Stimulated activated CD4-positive, alpha-beta T cell treated with anti-CD3 and anti-CD28 coated beads, Interleukin-15, amount 100 ng/mL, for 48 hours (primary cell): ENCODE measurements at regions not wholly inside any gene's neighbourhood (a gene's known extent, or its start where the extent isn't known, plus 50 kb on each side); places are given as distances from the start of the nearest gene placed in this dataset.

ENCODE experiments used
- DNase-seq, 2 donors: peaks; one replicate each; pipeline ENCODE4 v3.0.0-alpha.2; 2020; ENCODE audit warnings: low read depth in 2 of 2

- DNase-seq: no peak
Measured at GRCh38 chr3:28738425-28738824, 389.8 kb upstream of the AZI2 start.

GRCh38 chr3:28739647-28740046, 391.0 kb upstream of the AZI2 start:
- DNase-seq: no peak

- no peak for DNase-seq
Measured at GRCh38 chr3:28743271-28743670, 394.6 kb upstream of the AZI2 start.

GRCh38 chr3:28743831-28744230, 395.2 kb upstream of the AZI2 start:
- no peak for DNase-seq

- DNase-seq: no peak
Measured at GRCh38 chr3:28745436-28745835, 396.8 kb upstream of the AZI2 start.

GRCh38 chr3:28745916-28746617, 397.4 kb upstream of the AZI2 start:
- no peak for DNase-seq

- no peak for DNase-seq
Measured at GRCh38 chr3:28746990-28747389, 398.4 kb upstream of the AZI2 start.

- DNase-seq: no peak
Measured at GRCh38 chr3:28751864-28752263, 403.2 kb upstream of the AZI2 start.

GRCh38 chr3:28752290-28752689, 403.7 kb upstream of the AZI2 start:
- no peak for DNase-seq

- DNase-seq: no peak
Measured at GRCh38 chr3:28756056-28756455, 407.4 kb upstream of the AZI2 start.

GRCh38 chr3:28758115-28758514, 409.5 kb upstream of the AZI2 start:
- no peak for DNase-seq

GRCh38 chr3:28761375-28761774, 412.8 kb upstream of the AZI2 start:
- no peak for DNase-seq

- no peak for DNase-seq
Measured at GRCh38 chr3:28765194-28765593, 416.6 kb upstream of the AZI2 start.

GRCh38 chr3:28768439-28768838, 419.8 kb upstream of the AZI2 start:
- no peak for DNase-seq

- no peak for DNase-seq
Measured at GRCh38 chr3:28777806-28778475, 429.3 kb upstream of the AZI2 start.

- no peak for DNase-seq
Measured at GRCh38 chr3:28780480-28780879, 431.9 kb upstream of the AZI2 start.

- no peak for DNase-seq
Measured at GRCh38 chr3:28781053-28781452, 432.4 kb upstream of the AZI2 start.

GRCh38 chr3:28786446-28786845, 437.8 kb upstream of the AZI2 start:
- DNase-seq: no peak

GRCh38 chr3:28788571-28788970, 439.9 kb upstream of the AZI2 start:
- DNase-seq: no peak

GRCh38 chr3:28791713-28792255, 443.2 kb upstream of the AZI2 start:
- no peak for DNase-seq

- DNase-seq: no peak
Measured at GRCh38 chr3:28792604-28793003, 444.0 kb upstream of the AZI2 start.

- DNase-seq: no peak
Measured at GRCh38 chr3:28799084-28799483, 450.5 kb upstream of the AZI2 start.

GRCh38 chr3:28800203-28800602, 451.6 kb upstream of the AZI2 start:
- no peak for DNase-seq
